ENCODE measurements at regions not wholly inside any gene's neighbourhood (a gene's known extent, or its start where the extent isn't known, plus 50 kb on each side); places are given as distances from the start of the nearest gene placed in this dataset.

- TF ChIP-seq CTCF (IDR thresholded peaks at IDR 0.05; ENCODE audit: insufficient read depth, low read depth, low read length) = no peak
- DNase-seq (ENCODE audit: low read depth) = peak; percentile 25
- no peak overlapping the region for H3K4me3 ChIP-seq (ENCODE audit: low read depth, low read length)
Measured at GRCh38 chr6:87766211-87766610, 64.2 kb upstream of the AKIRIN2 start.

GRCh38 chr6:87763901-87764300 lies 61.9 kb upstream of the AKIRIN2 start:
- no peak for TF ChIP-seq CTCF (IDR thresholded peaks at IDR 0.05; ENCODE audit: insufficient read depth, low read depth, low read length)
- no peak overlapping the region for H3K4me3 ChIP-seq (ENCODE audit: low read depth, low read length)
- DNase-seq (ENCODE audit: low read depth) = no peak

- no peak overlapping the region for H3K4me3 ChIP-seq (ENCODE audit: low read depth, low read length)
- TF ChIP-seq CTCF (IDR thresholded peaks at IDR 0.05; ENCODE audit: insufficient read depth, low read depth, low read length) = no peak
- no peak for DNase-seq (ENCODE audit: low read depth)
Measured at GRCh38 chr6:87763276-87763675, 61.2 kb upstream of the AKIRIN2 start.

- no peak for DNase-seq (ENCODE audit: low read depth)
- no peak overlapping the region for H3K4me3 ChIP-seq (ENCODE audit: low read depth, low read length)
- no peak for TF ChIP-seq CTCF (IDR thresholded peaks at IDR 0.05; ENCODE audit: insufficient read depth, low read depth, low read length)
Measured at GRCh38 chr6:87762116-87762515, 60.1 kb upstream of the AKIRIN2 start.

- TF ChIP-seq CTCF (IDR thresholded peaks at IDR 0.05; ENCODE audit: insufficient read depth, low read depth, low read length) = no peak
- H3K4me3 ChIP-seq (ENCODE audit: low read depth, low read length) = no peak overlapping the region
- no peak for DNase-seq (ENCODE audit: low read depth)
Measured at GRCh38 chr6:87757792-87758191, 55.8 kb upstream of the AKIRIN2 start.

GRCh38 chr6:87756858-87757257 lies 54.8 kb upstream of the AKIRIN2 start:
- DNase-seq (ENCODE audit: low read depth) = peak; percentile 42
- H3K4me3 ChIP-seq (ENCODE audit: low read depth, low read length) = no peak overlapping the region
- TF ChIP-seq CTCF (IDR thresholded peaks at IDR 0.05; ENCODE audit: insufficient read depth, low read depth, low read length) = no peak
